MM.1S (cell line): ENCODE measurements at regions not wholly inside any gene's neighbourhood (a gene's known extent, or its start where the extent isn't known, plus 50 kb on each side); places are given as distances from the start of the nearest gene placed in this dataset.

Experiments
- DNase-seq: peaks from one replicate; pipeline ENCODE4 v3.0.0-alpha.2; 2015
- H2AFZ ChIP-seq: fragments of 300-600 bp; sonication (generic); 2 replicates; pipeline ENCODE4 v1.6.0; 2016; ENCODE audit warnings: antibody characterized with exemption, low read length
- H3F3A ChIP-seq: fragments of 300-600 bp; sonication (generic); 2 replicates; pipeline ENCODE4 v1.6.1; 2016; ENCODE audit warnings: mild to moderate bottlenecking, antibody characterized with exemption, low read length, moderate library complexity, mixed read lengths; ENCODE audit not compliant: insufficient read depth
- H3K27ac ChIP-seq: fragments of 300-600 bp; sonication (generic); 2 replicates; pipeline ENCODE4 v1.5.1; 2016; ENCODE audit warnings: mild to moderate bottlenecking, low read length
- H3K27me3 ChIP-seq: fragments of 300-600 bp; sonication (generic); replicated peaks from 2 replicates; pipeline ENCODE4 v1.6.0; 2016; ENCODE audit warnings: low read length; ENCODE audit not compliant: insufficient read depth
- H3K36me3 ChIP-seq: fragments of 300-600 bp; sonication (generic); replicated peaks from 2 replicates; pipeline ENCODE4 v1.6.1; 2016; ENCODE audit warnings: mild to moderate bottlenecking, low read length, mixed read lengths; ENCODE audit not compliant: insufficient read depth
- H3K4me1 ChIP-seq: fragments of 300-600 bp; sonication (generic); 2 replicates; pipeline ENCODE4 v1.6.1; 2016; ENCODE audit warnings: low read length, mixed read lengths
- H3K4me2 ChIP-seq: fragments of 300-600 bp; sonication (generic); 2 replicates; pipeline ENCODE4 v1.6.0; 2016; ENCODE audit warnings: low read depth, low read length
- H3K4me3 ChIP-seq: fragments of 300-600 bp; sonication (generic); 2 replicates; pipeline ENCODE4 v1.5.1; 2016; ENCODE audit warnings: low read length, mixed read lengths
- H3K79me2 ChIP-seq: fragments of 300-600 bp; sonication (generic); 2 replicates; pipeline ENCODE4 v1.6.1; 2016; ENCODE audit warnings: mixed run types, low read length, mixed read lengths
- H3K9ac ChIP-seq: fragments of 300-600 bp; sonication (generic); 2 replicates; pipeline ENCODE4 v1.6.1; 2016; ENCODE audit warnings: low read length, mixed read lengths
- H3K9me2 ChIP-seq: fragments of 300-600 bp; sonication (generic); replicated peaks from 2 replicates; pipeline ENCODE4 v1.6.1; 2016; ENCODE audit warnings: mild to moderate bottlenecking, low read length, mixed read lengths; ENCODE audit not compliant: insufficient read depth
- H3K9me3 ChIP-seq: fragments of 300-600 bp; sonication (generic); replicated peaks from 2 replicates; pipeline ENCODE4 v1.6.1; 2016; ENCODE audit warnings: mild to moderate bottlenecking, low read length, mixed read lengths; ENCODE audit not compliant: insufficient read depth
- H4K20me1 ChIP-seq: fragments of 300-600 bp; sonication (generic); 2 replicates; pipeline ENCODE4 v1.6.1; 2016; ENCODE audit warnings: mild to moderate bottlenecking, low read length, moderate library complexity, mixed read lengths; ENCODE audit not compliant: insufficient read depth
- CTCF ChIP-seq: fragments of 300-600 bp; sonication (generic); IDR thresholded peaks from 2 replicates; pipeline ENCODE4 v1.5.1; 2016; ENCODE audit warnings: antibody characterized with exemption, low read length, mixed read lengths
- EZH2 ChIP-seq: fragments of 300-600 bp; sonication (generic); optimal IDR thresholded peaks from 2 replicates; pipeline ENCODE3; 2017; ENCODE audit warnings: low read depth, mild to moderate bottlenecking, antibody characterized with exemption, low read length, mixed read lengths
- EZH2phosphoT487 ChIP-seq: fragments of 300-600 bp; sonication (generic); IDR thresholded peaks from 2 replicates; pipeline ENCODE4 v1.6.1; 2018; ENCODE audit warnings: antibody characterized with exemption, low read length

- TF ChIP-seq EZH2 (no peak), CTCF (no peak), EZH2phosphoT487 (no peak)
- DNase-seq = no peak
- no peaks in the 10 kb centered on the region for H3F3A ChIP-seq
- no peaks in the 10 kb centered on the region for H3K27me3 ChIP-seq
- no peaks in the 10 kb centered on the region for H4K20me1 ChIP-seq
- H3K79me2 ChIP-seq = no peaks in the 10 kb centered on the region
- no peak overlapping the region for H3K4me3 ChIP-seq
- no peak overlapping the region for H3K27ac ChIP-seq
- H3K9me2 ChIP-seq = no peaks in the 10 kb centered on the region
- H3K36me3 ChIP-seq = no peaks in the 10 kb centered on the region
- H3K9me3 ChIP-seq = no peaks in the 10 kb centered on the region
- H3K9ac ChIP-seq = no peak overlapping the region
- H3K4me1 ChIP-seq = no peaks in the 10 kb centered on the region
- H3K4me2 ChIP-seq = no peak overlapping the region
- no peak overlapping the region for H2AFZ ChIP-seq
These were observed 741.3 kb upstream of the SOX9 start for GRCh38 chr17:71379512-71379911.

DNA sequence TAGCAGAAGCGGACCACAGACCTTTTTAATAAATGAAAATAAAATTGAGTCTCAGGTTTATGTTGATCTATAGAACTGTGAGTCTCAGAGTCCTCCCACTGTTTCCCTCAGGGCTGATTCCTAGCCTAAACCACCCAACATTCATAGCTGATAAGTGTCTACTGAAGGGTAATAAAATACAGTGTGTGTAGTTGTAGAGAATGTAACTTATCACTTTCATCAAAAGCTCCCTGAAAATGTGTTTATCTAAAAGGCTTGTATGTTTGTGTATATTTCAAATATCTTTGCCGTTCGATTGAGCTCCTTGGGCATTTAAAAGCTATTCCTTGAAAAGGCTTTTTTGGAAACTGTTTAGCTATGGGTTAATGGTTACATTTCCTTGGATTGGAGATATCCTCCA, 740.3 kb upstream of the SOX9 start:
- no peaks in the 10 kb centered on the region for H3K79me2 ChIP-seq
- no peak overlapping the region for H3K9ac ChIP-seq
- H2AFZ ChIP-seq = no peak overlapping the region
- H3K9me3 ChIP-seq = no peaks in the 10 kb centered on the region
- H3K27me3 ChIP-seq = no peaks in the 10 kb centered on the region
- H4K20me1 ChIP-seq = no peaks in the 10 kb centered on the region
- no peak for DNase-seq
- H3K36me3 ChIP-seq = no peaks in the 10 kb centered on the region
- H3K9me2 ChIP-seq = no peaks in the 10 kb centered on the region
- H3K4me3 ChIP-seq = no peak overlapping the region
- H3F3A ChIP-seq = no peaks in the 10 kb centered on the region
- no peaks in the 10 kb centered on the region for H3K4me1 ChIP-seq
- TF ChIP-seq EZH2phosphoT487 (no peak), EZH2 (no peak), CTCF (no peak)
- H3K4me2 ChIP-seq = no peak overlapping the region
- no peak overlapping the region for H3K27ac ChIP-seq

DNA sequence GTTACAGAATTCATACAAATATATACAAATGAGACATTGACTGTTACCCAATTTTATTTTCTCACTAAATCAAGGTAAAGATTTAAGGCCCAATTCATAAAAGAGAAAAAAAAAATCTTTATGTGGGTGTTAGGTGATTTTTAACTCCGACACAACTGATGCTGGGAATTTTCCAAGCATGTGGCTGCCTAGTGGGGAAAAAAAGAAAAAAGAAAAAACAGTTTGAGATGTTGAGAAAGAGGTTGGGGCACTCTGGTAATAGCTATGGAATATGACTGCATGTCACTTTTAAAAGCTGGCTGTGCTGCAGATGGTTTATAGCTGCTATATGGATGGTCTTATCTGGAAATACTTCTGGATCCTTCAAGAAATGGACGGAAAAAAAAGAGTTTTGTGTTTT, 739.9 kb upstream of the SOX9 start:
- Histone ChIP-seq H2AFZ (no peak overlapping the region), H3K4me2 (no peak overlapping the region), H3K9me2 (no peaks in the 10 kb centered on the region), H3K36me3 (no peaks in the 10 kb centered on the region), H3K27me3 (no peaks in the 10 kb centered on the region), H3K4me3 (no peak overlapping the region), H4K20me1 (no peaks in the 10 kb centered on the region), H3F3A (no peaks in the 10 kb centered on the region), H3K79me2 (no peaks in the 10 kb centered on the region), H3K9ac (no peak overlapping the region), H3K27ac (no peak overlapping the region), H3K9me3 (no peaks in the 10 kb centered on the region), H3K4me1 (no peaks in the 10 kb centered on the region)
- TF ChIP-seq CTCF (no peak), EZH2phosphoT487 (no peak), EZH2 (no peak)
- DNase-seq = no peak
